Transverse colon (tissue), 4 donors: ENCODE measurements at regions not wholly inside any gene's neighbourhood (a gene's known extent, or its start where the extent isn't known, plus 50 kb on each side); places are given as distances from the start of the nearest gene placed in this dataset.

Experiments
- EP300 ChIP-seq: sonication (generic); formaldehyde crosslinking; IDR thresholded peaks from one replicate; pipeline ENCODE4 v1.6.1; 2017; ENCODE audit warnings: antibody characterized with exemption, low read depth
- POLR2A ChIP-seq: fragments of 450-650 bp; IDR thresholded peaks from one replicate; pipeline ENCODE4 v1.6.1; 2016; ENCODE audit warnings: antibody characterized with exemption, mild to moderate bottlenecking, moderate library complexity
- POLR2AphosphoS5 ChIP-seq, 3 donors: sonication (generic); formaldehyde crosslinking; IDR thresholded peaks; one replicate each; pipeline ENCODE4 v1.6.1; 2016; ENCODE audit warnings: antibody characterized with exemption in 3 of 3
- TF ChIP-seq, protein P1 (sequence below), 5 experiments: fragments of 200-600 bp in 3 of 5; fragments of 450-650 bp in 2 of 5; sonication (generic) in 3 of 5; IDR thresholded peaks; 1 replicate in 2 of 5; 2 replicates in 3 of 5; pipeline ENCODE4 v1.5.1; 2016 to 2017; ENCODE audit warnings: antibody characterized with exemption in 5 of 5, inconsistent platforms in 3 of 5, mild to moderate bottlenecking in 2 of 5, moderate library complexity in 1 of 5

DNA sequence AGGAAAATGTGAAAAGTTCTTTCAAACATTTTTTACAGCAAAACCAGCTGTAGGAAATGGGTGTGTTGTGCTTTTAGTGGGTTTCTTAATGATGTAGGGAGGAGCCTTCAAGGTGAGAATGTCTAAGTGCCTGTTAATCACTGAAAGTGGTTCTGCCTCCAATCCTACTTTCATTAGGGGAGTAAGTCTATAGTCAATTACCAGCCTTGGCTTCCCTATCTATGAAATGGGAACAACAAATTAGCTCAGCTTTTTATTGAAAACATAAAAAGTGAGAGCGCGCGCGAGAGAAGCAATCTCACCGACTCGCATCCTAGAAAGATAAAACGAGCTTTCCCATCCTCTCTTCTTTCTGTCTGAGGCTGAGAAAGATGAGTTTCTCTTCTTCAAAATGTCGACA, 140.0 kb upstream of the LHX5 start:
- TF ChIP-seq, protein P1, sequence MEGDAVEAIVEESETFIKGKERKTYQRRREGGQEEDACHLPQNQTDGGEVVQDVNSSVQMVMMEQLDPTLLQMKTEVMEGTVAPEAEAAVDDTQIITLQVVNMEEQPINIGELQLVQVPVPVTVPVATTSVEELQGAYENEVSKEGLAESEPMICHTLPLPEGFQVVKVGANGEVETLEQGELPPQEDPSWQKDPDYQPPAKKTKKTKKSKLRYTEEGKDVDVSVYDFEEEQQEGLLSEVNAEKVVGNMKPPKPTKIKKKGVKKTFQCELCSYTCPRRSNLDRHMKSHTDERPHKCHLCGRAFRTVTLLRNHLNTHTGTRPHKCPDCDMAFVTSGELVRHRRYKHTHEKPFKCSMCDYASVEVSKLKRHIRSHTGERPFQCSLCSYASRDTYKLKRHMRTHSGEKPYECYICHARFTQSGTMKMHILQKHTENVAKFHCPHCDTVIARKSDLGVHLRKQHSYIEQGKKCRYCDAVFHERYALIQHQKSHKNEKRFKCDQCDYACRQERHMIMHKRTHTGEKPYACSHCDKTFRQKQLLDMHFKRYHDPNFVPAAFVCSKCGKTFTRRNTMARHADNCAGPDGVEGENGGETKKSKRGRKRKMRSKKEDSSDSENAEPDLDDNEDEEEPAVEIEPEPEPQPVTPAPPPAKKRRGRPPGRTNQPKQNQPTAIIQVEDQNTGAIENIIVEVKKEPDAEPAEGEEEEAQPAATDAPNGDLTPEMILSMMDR (IDR thresholded peaks at IDR 0.05), result no peak
- no peak for TF ChIP-seq POLR2AphosphoS5 (IDR thresholded peaks at IDR 0.05)
- no peak for TF ChIP-seq POLR2A
- TF ChIP-seq EP300, result no peak
